GM23338 (cell line): ENCODE measurements at regions not wholly inside any gene's neighbourhood (a gene's known extent, or its start where the extent isn't known, plus 50 kb on each side); places are given as distances from the start of the nearest gene placed in this dataset.

Source experiments
- ATAC-seq: fragments of 200-7000 bp; cut with Tn5 transposase; 3 replicates; pipeline ENCODE4 v1.9.1; 2020
- DNase-seq: peaks from one replicate; pipeline ENCODE4 v3.0.0-alpha.2; 2015; ENCODE audit warnings: low spot score
- H2AFZ ChIP-seq: fragments of 200-600 bp; sonication (generic); 2 replicates; pipeline ENCODE4 v1.8.0; 2016; ENCODE audit warnings: antibody characterized with exemption, mild to moderate bottlenecking, moderate library complexity
- H3F3A ChIP-seq: fragments of 200-600 bp; sonication (generic); replicated peaks from 2 replicates; pipeline ENCODE4 v1.8.0; 2017; ENCODE audit warnings: antibody characterized with exemption, mixed run types, low read depth
- H3K27ac ChIP-seq: fragments of 200-600 bp; sonication (generic); 2 replicates; pipeline ENCODE4 v1.6.1; 2016; ENCODE audit warnings: low read depth
- H3K27me3 ChIP-seq: fragments of 200-600 bp; sonication (generic); 2 replicates; pipeline ENCODE4 v1.8.0; 2016; ENCODE audit warnings: mild to moderate bottlenecking, mixed run types, moderate library complexity; ENCODE audit not compliant: insufficient read depth
- H3K36me3 ChIP-seq: fragments of 200-600 bp; sonication (generic); 2 replicates; pipeline ENCODE4 v1.8.0; 2016; ENCODE audit warnings: mild to moderate bottlenecking; ENCODE audit not compliant: insufficient read depth
- H3K4me1 ChIP-seq: fragments of 200-600 bp; sonication (generic); 2 replicates; pipeline ENCODE4 v1.8.0; 2016; ENCODE audit warnings: mild to moderate bottlenecking, moderate library complexity; ENCODE audit not compliant: insufficient read depth
- H3K4me2 ChIP-seq: fragments of 200-600 bp; sonication (generic); 2 replicates; pipeline ENCODE4 v1.7.1; 2017; ENCODE audit warnings: mixed run types
- H3K4me3 ChIP-seq: fragments of 200-600 bp; sonication (generic); 2 replicates; pipeline ENCODE4 v1.6.1; 2016; ENCODE audit warnings: mixed run types
- H3K79me2 ChIP-seq: fragments of 200-600 bp; sonication (generic); replicated peaks from 2 replicates; pipeline ENCODE4 v1.8.0; 2017; ENCODE audit warnings: mild to moderate bottlenecking; ENCODE audit not compliant: insufficient read depth
- H3K9me2 ChIP-seq: fragments of 200-600 bp; sonication (generic); 2 replicates; pipeline ENCODE4 v1.8.0; 2017; ENCODE audit not compliant: insufficient read depth
- H4K20me1 ChIP-seq: fragments of 200-600 bp; sonication (generic); replicated peaks from 2 replicates; pipeline ENCODE4 v1.8.0; 2017; ENCODE audit warnings: mild to moderate bottlenecking; ENCODE audit not compliant: insufficient read depth
- H3K27ac Mint-ChIP-seq: 2 replicates; pipeline ENCODE4 v1.8.0; 2020; ENCODE audit warnings: inconsistent platforms, mild to moderate bottlenecking, moderate library complexity, mixed read lengths
- H3K27me3 Mint-ChIP-seq: 3 replicates; pipeline ENCODE4 v1.8.0; 2022; ENCODE audit warnings: low read depth, mild to moderate bottlenecking, moderate library complexity, mixed read lengths, inconsistent platforms; ENCODE audit not compliant: insufficient read depth, poor library complexity
- H3K36me3 Mint-ChIP-seq: 3 replicates; pipeline ENCODE4 v1.8.0; 2021; ENCODE audit warnings: low read depth, mild to moderate bottlenecking, inconsistent platforms, moderate library complexity, mixed read lengths
- H3K4me1 Mint-ChIP-seq: 3 replicates; pipeline ENCODE4 v1.8.0; 2020; ENCODE audit warnings: mild to moderate bottlenecking, inconsistent platforms, mixed read lengths
- H3K4me3 Mint-ChIP-seq: 3 replicates; pipeline ENCODE4 v1.8.0; 2021; ENCODE audit warnings: moderate library complexity, mild to moderate bottlenecking, inconsistent platforms, mixed read lengths
- H3K9me3 Mint-ChIP-seq: 3 replicates; pipeline ENCODE4 v1.8.0; 2020; ENCODE audit warnings: moderate library complexity, mild to moderate bottlenecking, inconsistent platforms, mixed read lengths
- CREB1 ChIP-seq: fragments of 250-450 bp; sonication (Bioruptor Pico); IDR thresholded peaks from 2 replicates; pipeline ENCODE4 v1.5.0; 2020; ENCODE audit warnings: low read depth, mild to moderate bottlenecking, moderate library complexity
- CTCF ChIP-seq, 2 experiments: fragments of 200-600 bp in 1 of 2; sonication (generic) in 1 of 2; conservative IDR thresholded peaks; 2 replicates each; pipeline versions ENCODE4 v1.5.1 to v1.6.1; 2016 to 2017; ENCODE audit warnings: antibody characterized with exemption in 2 of 2, low read depth in 2 of 2, mild to moderate bottlenecking in 2 of 2, moderate library complexity in 1 of 2
- ETS1 ChIP-seq: IDR thresholded peaks from 2 replicates; pipeline ENCODE4 v1.6.1; 2016; ENCODE audit warnings: antibody characterized with exemption
- EZH2 ChIP-seq: fragments of 200-600 bp; sonication (generic); IDR thresholded peaks from one replicate; pipeline ENCODE4 v1.8.0; 2017; ENCODE audit warnings: antibody characterized with exemption, mild to moderate bottlenecking, low read depth; ENCODE audit not compliant: unreplicated experiment
- EZH2phosphoT487 ChIP-seq: fragments of 200-600 bp; sonication (generic); IDR thresholded peaks from one replicate; pipeline ENCODE4 v1.8.1; 2018; ENCODE audit warnings: antibody characterized with exemption; ENCODE audit not compliant: unreplicated experiment
- JUNB ChIP-seq: IDR thresholded peaks from one replicate; pipeline ENCODE4 v1.6.1; 2016; ENCODE audit warnings: antibody characterized with exemption; ENCODE audit not compliant: unreplicated experiment
- NANOG ChIP-seq: IDR thresholded peaks from 2 replicates; pipeline ENCODE4 v1.6.1; 2016; ENCODE audit warnings: antibody characterized with exemption, borderline replicate concordance
- POLR2AphosphoS5 ChIP-seq: IDR thresholded peaks from 2 replicates; pipeline ENCODE4 v1.6.1; 2016; ENCODE audit warnings: antibody characterized with exemption, low read depth
- REST ChIP-seq: IDR thresholded peaks from one replicate; pipeline ENCODE4 v1.6.1; 2018; ENCODE audit warnings: antibody characterized with exemption; ENCODE audit not compliant: unreplicated experiment
- STAT1 ChIP-seq: IDR thresholded peaks from one replicate; pipeline ENCODE4 v1.6.1; 2016; ENCODE audit warnings: antibody characterized with exemption; ENCODE audit not compliant: unreplicated experiment
- ZNF114 ChIP-seq: fragments of 250-450 bp; sonication (Bioruptor Pico); IDR thresholded peaks from 2 replicates; pipeline ENCODE4 v1.5.0; 2020; ENCODE audit warnings: mild to moderate bottlenecking, moderate library complexity
- ZNF331 ChIP-seq: fragments of 250-450 bp; sonication (Bioruptor Pico); IDR thresholded peaks from 2 replicates; pipeline ENCODE4 v1.5.0; 2020; ENCODE audit warnings: low read depth, mild to moderate bottlenecking, moderate library complexity

GRCh38 chr18:78006774-78007260 lies 757.2 kb downstream of the GALR1 start:
- TF ChIP-seq ZNF331 (CRISPR knock-in tag) (no peak), EZH2 (no peak), CREB1 (no peak)
- DNase-seq (no peak), ATAC-seq (peak; percentile 72)
- peaks cover 92% of the 10 kb centered on the region for H3K9me3 Mint-ChIP-seq
- H3K4me2 ChIP-seq: no peak overlapping the region
- H3K79me2 ChIP-seq: no peaks in the 10 kb centered on the region
- no peaks in the 10 kb centered on the region for H3K9me2 ChIP-seq
- H3K27me3 Mint-ChIP-seq: peaks cover 8% of the 10 kb centered on the region
- H3K27ac ChIP-seq: no peak overlapping the region
- no peaks in the 10 kb centered on the region for H3F3A ChIP-seq
- peaks cover 27% of the 10 kb centered on the region for H3K36me3 Mint-ChIP-seq
- no peaks in the 10 kb centered on the region for H3K27me3 ChIP-seq
- no peaks in the 10 kb centered on the region for H4K20me1 ChIP-seq
- H3K4me1 ChIP-seq: no peaks in the 10 kb centered on the region
- H2AFZ ChIP-seq: no peak overlapping the region
- peaks cover 6% of the 10 kb centered on the region; the same call in 2 of the 3 replicates for H3K4me1 Mint-ChIP-seq
- H3K36me3 ChIP-seq: peaks cover 3% of the 10 kb centered on the region; the same call in 1 of the 2 replicates
- peak overlapping the region; percentile 23; the same call in 1 of the 3 replicates for H3K4me3 Mint-ChIP-seq
- no peak overlapping the region for H3K27ac Mint-ChIP-seq
- H3K4me3 ChIP-seq: no peak overlapping the region

GRCh38 chr18:78010363-78010762 lies 760.7 kb downstream of the GALR1 start:
- no peak overlapping the region for H2AFZ ChIP-seq
- no peaks in the 10 kb centered on the region for H3K36me3 ChIP-seq
- no peak overlapping the region for H3K4me2 ChIP-seq
- Mint-ChIP-seq H3K4me1 (peaks cover 4% of the 10 kb centered on the region; the same call in 2 of the 3 replicates), H3K4me3 (no peak overlapping the region), H3K27me3 (peaks cover 8% of the 10 kb centered on the region), H3K9me3 (peaks cover 94% of the 10 kb centered on the region), H3K27ac (no peak overlapping the region), H3K36me3 (peaks cover 38% of the 10 kb centered on the region)
- no peaks in the 10 kb centered on the region for H3K27me3 ChIP-seq
- no peaks in the 10 kb centered on the region for H3F3A ChIP-seq
- no peak for DNase-seq
- no peaks in the 10 kb centered on the region for H3K79me2 ChIP-seq
- ATAC-seq: no peak
- no peak overlapping the region for H3K27ac ChIP-seq
- H4K20me1 ChIP-seq: no peaks in the 10 kb centered on the region
- H3K4me3 ChIP-seq: no peak overlapping the region
- H3K9me2 ChIP-seq: no peaks in the 10 kb centered on the region
- no peaks in the 10 kb centered on the region for H3K4me1 ChIP-seq
- TF ChIP-seq ETS1 (no peak), EZH2 (no peak), ZNF331 (CRISPR knock-in tag) (no peak), EZH2phosphoT487 (no peak), CTCF (conservative IDR thresholded peaks at IDR 0.05; ENCODE audit: low read depth in 2 of 2) (no peak), STAT1 (no peak), CREB1 (no peak), POLR2AphosphoS5 (no peak), NANOG (no peak), JUNB (no peak), ZNF114 (CRISPR knock-in tag) (no peak), REST (no peak)
